Tongue (tissue), 1 donor: ENCODE measurements at regions not wholly inside any gene's neighbourhood (a gene's known extent, or its start where the extent isn't known, plus 50 kb on each side); places are given as distances from the start of the nearest gene placed in this dataset.
"Not testable (repeated sequence)": the region's sequence is repeated elsewhere in the genome, so short reads cannot be mapped to it uniquely, and the experiment has no call there.

Experiments used
- DNase-seq: peaks from one replicate; pipeline ENCODE4 v3.0.0-alpha.2; 2015

- not testable (repeated sequence) for DNase-seq
Observed at GRCh38 chr6:27825848-27826611, 86.2 kb downstream of the OR2B2 start.

- DNase-seq = peak; percentile 41
Observed at GRCh38 chr6:27825025-27825793, 87.0 kb downstream of the OR2B2 start.

- peak; percentile 69 for DNase-seq
Observed at GRCh38 chr6:27824211-27825024, 87.8 kb downstream of the OR2B2 start.

GRCh38 chr6:27823714-27824210 is 88.4 kb downstream of the OR2B2 start:
- peak; percentile 88 for DNase-seq

- no peak for DNase-seq
Observed at GRCh38 chr6:27816906-27817305, 95.3 kb downstream of the OR2B2 start.

GRCh38 chr6:27814665-27815424 is 97.4 kb downstream of the OR2B2 start:
- peak; percentile 98 for DNase-seq

- not testable (repeated sequence) for DNase-seq
Observed at GRCh38 chr6:27814415-27814664, 97.9 kb downstream of the OR2B2 start.

GRCh38 chr6:27812805-27813492 is 99.2 kb downstream of the OR2B2 start:
- DNase-seq = no peak

- no peak for DNase-seq
Observed at GRCh38 chr6:27812078-27812804, 100.0 kb downstream of the OR2B2 start.

- DNase-seq = no peak
Observed at GRCh38 chr6:27811451-27811772, 100.8 kb downstream of the OR2B2 start.

GRCh38 chr6:27810768-27811450 is 101.3 kb downstream of the OR2B2 start:
- peak; percentile 52 for DNase-seq

- DNase-seq = peak; percentile 98
Observed at GRCh38 chr6:27809939-27810767, 102.0 kb downstream of the OR2B2 start.

GRCh38 chr6:27809067-27809938 is 102.9 kb downstream of the OR2B2 start:
- no peak for DNase-seq

GRCh38 chr6:27808242-27809066 is 103.7 kb downstream of the OR2B2 start:
- peak; percentile 66 for DNase-seq

GRCh38 chr6:27807441-27808241 is 104.6 kb downstream of the OR2B2 start:
- peak; percentile 98 for DNase-seq

- peak; percentile 76 for DNase-seq
Observed at GRCh38 chr6:27806981-27807440, 105.2 kb downstream of the OR2B2 start.
